ENCODE measurements at regions not wholly inside any gene's neighbourhood (a gene's known extent, or its start where the extent isn't known, plus 50 kb on each side); places are given as distances from the start of the nearest gene placed in this dataset.
"Not testable (repeated sequence)": the region's sequence is repeated elsewhere in the genome, so short reads cannot be mapped to it uniquely, and the experiment has no call there.

DNA sequence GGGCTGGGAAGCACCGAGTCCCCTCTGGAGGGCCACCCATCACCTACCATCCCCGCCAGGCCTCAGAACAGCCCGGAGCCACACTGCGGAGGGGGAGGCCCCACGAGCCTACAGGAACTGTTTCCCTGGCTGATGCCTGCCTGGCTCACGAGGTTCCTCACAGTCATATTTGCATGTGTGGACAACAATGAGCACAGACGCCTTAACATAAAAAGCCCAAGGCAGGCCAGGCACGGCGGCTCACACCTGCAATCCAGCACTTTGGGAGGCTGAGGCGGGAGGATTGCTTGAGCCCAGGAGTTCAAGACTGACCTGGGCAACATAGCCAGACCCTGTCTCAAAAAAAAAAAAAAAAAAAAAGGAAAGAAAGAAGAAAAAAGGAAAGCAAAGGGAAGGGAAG lies 125.9 kb downstream of the FAM53A start:
- no peak for DNase-seq

DNA sequence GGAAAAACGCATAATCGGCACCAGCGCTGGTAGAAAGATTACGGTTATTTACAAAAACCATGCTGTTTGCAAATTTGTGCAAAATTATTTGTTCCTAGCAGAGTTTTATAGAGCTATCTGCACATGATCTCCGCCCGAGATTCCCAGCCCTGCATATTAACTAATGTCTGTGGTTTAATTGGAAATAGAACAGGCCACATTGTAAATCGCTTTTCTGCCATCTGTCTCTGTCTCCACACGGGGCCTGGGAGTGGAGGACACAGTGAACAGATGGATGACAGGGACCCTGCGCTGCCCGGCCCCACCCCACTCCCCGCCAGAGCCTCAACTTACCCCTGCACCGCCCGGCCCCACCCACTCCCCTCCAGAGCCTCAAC lies 126.9 kb downstream of the FAM53A start:
- no peak for DNase-seq

DNA sequence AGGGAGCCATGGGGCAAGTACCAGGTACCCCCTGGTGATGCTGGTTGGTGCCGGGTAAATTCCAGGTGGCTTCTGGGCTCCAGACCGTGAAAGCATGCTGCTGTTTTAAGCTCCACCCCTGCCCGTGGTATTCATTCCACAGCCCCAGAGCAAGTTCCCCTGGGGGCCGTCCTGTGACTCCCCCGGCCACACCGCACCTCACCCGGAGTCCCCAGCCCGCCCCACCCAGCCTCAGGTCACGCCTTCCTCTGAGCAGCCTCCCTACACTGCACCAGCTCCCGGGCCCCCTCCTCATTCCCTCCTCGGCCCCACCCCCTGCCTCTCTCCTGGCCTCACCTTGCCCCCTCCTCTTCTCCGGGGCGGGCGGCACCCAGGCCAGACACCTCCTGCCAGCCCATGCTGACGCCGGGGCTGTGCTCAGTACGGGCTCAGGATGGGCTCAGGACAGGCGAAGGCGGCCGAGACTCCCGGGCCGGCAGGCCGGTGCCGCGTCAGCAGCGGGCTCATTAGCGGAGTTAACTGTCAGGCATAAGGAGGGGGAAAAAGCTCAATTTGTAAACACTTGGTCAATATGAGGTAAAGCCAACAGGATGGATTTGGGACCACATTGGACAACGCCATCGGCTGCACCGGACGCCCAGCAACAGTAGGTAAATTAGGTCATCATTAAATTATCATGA lies 127.4 kb downstream of the FAM53A start:
- no peak for DNase-seq

DNA sequence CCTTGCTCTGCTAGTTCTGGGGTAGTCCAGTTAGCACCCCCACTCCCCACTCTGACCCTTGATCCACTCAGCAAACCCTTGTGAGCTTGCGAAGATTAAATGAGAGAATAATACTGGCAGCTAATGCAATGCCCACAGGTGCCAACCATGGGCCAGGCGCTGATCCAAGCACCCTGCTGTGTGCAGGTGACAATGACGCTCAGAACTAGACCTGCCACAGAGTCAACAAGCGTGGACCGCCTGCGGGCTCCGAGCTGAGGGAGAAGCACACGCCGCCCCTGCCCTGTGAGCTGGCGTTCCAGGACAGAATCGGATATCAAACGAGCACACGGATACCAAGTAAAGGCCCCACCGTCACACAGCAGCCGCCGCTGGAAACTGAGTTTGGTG lies 129.2 kb downstream of the FAM53A start:
- peak; percentile 29 for DNase-seq

DNA sequence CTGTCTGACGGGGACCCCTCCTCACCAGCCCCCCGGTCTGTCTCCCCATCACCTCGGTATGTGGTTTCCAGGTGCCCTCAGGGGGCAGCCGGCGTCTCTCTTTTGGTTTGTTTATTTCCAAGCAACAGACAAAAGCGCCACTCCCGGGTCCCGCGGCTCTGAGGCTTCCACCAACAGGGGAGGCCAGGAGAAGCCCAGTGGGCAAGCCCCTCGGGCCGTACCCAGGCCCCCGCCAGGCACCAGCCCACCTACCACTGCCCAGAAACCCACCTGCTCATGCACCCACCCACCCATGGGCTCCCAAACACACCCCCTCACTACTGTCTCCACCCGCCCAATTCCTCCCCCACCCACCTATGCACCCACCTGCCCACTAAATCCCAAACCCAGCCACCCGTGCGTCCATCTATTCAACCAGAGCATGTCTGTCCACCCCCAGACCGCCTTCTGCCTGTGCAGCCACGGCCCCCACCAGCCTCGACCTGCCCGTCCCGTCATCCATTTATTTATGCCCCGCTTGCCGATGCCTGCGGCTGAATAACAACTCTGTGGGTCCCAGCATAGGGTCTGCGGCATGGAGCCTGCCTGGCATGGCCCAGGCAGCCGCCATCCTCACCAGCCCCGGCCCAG lies 129.8 kb downstream of the FAM53A start:
- no peak for DNase-seq

DNA sequence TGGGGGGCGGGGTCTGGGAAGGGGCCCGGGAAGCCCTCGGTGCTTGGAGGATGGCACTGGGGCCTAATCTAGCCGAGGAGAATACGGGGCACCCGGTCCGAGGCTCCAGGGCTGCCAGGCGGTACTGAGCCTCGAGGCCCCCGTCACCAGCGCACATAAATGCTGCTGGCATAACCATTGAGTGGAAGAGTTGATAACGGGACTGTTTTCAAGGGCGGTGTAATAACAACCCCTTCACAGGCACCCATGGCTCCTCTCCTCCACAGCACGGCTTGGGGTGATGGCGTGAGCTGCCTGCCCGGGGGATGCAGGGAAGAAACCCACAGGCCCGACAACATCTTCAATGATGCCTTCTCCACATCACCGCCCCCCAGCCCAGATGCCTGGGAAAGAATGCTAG lies 130.7 kb downstream of the FAM53A start:
- no peak for DNase-seq

DNA sequence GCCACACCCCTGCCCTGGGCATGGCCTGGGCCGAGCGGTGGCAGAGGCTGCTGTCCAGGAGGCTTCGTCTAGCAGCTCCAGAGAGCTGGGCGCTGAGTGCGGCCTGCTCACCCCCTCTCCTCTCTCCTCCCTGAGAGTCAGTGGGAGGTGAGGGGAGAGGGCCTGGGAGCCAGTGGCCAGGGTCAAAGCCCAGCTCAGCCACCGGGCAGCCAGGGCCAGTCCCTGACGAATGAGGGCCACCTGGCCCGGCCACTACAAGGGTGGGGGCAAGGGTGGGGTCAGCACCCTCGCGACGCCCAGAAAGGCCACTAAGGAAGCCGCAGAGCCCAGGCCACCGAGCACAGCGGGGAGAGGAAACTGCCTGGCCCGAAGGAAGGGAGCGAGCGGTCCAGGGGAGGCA lies 131.7 kb downstream of the FAM53A start:
- no peak for DNase-seq

DNA sequence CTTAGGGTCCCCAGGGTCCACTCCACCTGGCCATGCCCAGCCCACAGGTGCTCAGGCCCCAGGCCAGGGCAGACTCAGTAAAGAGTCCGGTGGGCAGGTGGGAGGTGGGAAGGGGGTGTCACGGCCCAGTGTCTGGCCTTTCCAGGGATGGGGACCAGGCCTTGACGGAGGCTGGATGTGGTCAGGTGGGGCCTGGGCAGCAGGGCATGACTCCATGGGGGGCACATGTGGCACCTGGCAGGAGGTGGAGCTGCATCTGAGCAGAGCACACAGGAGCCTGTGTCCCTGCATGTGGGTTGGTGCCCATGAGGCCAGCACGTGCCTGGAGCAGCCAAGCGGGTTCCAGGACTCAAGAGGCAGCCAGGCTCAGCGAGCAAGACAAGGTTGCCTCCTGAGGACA lies 132.9 kb downstream of the FAM53A start:
- no peak for DNase-seq

DNA sequence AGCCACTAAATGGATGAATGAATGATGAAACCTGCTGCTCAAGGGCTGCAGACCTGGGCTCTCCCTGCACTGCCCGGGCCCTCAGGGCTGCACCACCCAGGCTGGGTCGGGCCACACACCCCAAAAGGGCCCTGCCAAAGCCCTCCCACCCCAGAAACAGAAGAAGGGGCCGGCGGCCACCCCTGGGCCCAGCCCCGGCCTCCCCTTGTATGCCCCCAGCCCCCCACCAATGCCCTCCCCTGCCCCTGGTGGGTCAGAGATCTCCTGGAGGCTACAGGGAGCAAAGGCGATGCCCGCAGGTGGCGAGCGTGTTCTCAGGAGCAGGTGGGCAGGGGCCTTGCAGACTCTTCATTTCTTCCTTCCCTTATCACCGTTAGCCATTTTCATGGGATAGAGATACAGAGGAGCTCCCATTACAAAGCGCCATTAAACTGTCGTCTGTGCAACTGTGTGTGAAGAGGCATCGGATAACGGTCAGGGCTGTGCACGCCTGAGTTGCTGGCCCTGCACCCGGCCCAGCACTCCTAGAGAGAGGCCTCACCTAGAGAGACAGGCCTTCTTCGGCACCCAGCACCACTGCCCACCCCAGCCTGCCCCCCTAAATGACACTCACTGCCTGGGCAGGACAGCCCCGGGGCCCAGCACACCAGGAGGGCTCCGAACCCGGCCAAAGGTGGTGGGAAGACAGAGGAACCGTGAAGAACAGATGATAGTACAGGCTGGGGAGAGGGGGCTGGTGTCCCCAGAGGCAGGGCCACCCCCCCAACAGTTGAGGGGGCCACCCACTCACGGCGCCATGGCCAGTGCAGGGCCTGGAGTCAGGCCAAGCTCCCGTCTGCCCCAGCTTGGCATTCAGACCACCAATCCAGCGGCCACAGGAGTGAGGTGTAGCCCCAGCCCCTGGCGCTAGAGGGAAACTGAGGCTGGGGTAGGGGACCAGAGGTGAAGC lies 133.7 kb downstream of the FAM53A start:
- DNase-seq: no peak

DNA sequence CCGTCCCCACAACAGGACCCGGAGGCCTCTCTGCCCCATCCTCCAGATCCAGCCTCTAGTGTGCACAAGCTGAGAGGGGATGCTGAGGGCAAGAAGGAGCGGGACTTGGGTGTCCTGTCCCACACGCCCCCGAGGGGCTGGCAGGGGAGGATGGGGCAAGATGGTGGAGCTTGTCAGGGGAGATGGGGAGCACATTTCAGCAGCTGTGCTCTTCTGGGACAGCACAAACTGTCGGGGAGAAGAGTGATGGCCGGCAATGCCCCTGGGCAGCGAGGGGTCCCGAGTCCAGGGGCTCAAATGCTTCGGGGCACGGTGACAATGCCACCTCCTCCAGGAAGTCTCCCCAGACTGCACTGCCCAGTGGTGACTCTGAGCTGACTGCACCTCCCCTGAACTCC lies 134.5 kb downstream of the FAM53A start:
- no peak for DNase-seq

DNA sequence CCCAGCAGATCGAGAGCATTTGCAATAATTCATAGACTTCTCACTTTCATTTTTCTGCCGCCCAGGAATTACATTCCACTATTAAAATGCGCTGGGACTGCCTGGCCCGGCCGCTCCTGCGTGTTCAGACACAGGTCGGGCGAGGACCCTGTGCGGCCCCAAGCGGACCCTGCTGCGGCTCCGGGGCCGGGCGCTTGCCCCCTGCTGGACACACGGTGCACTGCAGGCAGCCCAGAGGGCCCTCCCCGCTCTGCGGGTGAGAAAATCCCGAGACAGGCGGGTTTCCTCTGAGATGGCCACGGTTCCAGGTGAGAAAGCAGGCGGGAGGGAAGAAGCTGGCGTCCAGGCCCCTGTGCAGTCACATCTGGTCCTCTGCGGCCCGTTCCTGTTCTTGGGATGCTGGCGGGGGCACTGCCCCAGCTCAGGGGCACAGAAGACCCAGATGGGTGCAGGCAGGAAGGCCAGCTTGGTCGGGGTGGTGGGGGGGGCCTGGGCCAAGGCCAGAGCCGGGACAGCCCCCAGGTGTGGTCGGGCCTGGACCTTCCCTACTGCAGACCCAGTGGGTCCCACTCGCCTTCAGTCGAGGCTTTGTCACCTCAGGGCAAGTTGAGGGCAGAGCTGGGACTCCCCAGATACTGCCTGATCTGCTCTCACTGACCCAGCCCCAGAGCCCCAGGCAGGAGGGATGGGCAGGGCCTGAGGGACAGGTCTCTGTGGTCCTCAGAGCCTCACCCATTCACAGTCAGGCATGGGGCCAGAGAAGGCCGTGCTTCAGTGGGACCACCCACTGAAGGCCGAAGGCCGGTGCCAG lies 135.1 kb downstream of the FAM53A start:
- DNase-seq: not testable (repeated sequence)

DNA sequence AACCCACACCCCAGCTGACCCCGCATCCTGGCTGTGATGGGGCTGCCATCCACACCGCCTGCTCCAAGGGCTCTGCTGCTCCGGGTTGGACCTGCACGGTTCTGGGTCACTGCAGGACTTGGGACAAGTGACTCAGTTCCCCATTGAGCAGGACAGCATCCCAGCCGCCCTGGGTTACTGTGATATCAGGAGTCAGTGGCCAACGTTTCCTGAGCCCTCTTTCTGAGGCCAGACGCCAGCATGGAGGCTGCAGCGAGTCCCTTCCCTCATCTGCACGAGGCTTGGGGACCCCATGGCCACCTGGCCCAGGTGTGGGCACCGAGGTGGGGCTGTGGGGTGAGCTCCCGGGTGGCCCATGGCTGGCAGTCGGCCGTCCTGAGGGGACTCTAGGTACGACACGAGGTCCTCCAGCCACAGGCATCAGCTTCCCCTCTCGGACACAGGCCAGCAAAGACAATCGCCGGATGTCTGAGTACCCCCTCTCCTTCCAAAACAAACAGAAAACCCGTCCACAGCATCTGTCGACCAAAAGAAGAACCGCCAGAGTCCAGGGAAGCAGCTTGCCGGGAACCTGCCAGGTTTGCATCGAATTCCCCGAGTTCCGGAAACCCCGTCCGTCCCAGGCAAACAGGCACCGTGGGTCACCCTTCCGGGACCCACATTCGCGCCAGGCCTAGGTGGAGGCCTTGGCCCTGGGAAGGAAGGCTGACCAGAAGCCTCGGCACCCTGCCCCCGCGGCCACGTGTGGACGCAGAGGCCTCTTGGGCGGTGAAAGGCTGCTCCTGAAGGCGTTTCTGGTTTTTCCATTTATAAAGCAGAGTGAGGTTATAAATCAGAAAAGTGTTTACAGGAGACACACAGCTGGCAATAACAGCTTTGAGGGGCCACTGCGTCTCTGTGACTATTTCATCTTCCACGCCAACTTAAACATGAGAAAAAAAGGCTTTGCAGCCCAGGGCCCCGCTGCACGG lies 136.0 kb downstream of the FAM53A start:
- DNase-seq: no peak

DNA sequence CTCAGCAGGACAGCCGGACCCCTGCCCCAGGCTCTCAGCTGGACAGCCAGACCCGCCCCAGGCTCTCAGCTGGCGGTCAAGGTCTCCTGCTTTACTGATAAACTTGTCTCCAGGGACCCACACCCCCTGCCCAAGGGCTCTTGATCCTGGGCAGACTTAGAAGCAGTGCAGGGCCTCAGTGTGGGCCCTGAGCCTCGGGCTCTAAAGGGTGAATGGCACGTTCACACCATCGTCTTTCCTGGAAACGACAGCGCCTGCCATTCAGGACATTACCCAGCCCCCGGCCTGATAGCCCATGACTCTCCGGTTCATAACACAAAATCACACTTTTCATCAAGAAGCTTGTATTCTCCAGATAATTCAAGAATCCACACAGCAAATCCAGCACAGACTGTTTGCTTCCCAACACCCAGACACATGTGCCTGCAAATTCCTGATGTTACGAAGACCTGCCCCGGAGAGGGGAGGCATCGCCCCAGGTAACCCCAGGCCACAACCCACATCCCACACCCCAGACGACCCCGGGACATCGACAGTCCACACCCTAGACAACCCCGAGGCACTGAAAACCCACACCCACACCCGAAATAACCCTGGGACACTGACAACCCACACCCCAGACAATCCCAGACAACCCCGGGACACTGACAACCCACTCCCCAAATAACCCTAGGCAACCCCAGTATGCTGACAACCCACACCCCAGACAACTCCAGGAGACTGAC lies 136.8 kb downstream of the FAM53A start:
- DNase-seq: no peak

DNA sequence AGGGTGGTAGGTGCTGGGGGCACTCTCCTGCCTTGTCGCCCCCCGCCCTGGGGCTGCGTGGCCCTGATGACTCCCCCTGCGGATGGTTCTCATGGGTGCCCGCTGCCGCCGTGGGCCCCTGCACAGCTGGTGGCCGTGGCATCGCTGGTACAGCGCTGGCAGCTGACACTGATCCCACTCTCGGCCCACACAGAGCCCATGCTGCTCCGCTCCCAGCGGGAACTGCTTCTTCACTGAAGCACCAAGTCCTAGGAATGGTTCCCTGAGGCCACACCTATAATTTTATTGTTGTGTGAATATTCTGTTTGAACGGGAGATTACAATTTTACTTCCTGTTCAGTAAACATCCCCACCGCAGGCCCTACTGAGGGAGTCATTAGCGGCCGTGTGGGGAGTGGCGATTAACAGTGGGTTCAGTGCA lies 138.6 kb upstream of the NKX1-1 start:
- DNase-seq: no peak

DNA sequence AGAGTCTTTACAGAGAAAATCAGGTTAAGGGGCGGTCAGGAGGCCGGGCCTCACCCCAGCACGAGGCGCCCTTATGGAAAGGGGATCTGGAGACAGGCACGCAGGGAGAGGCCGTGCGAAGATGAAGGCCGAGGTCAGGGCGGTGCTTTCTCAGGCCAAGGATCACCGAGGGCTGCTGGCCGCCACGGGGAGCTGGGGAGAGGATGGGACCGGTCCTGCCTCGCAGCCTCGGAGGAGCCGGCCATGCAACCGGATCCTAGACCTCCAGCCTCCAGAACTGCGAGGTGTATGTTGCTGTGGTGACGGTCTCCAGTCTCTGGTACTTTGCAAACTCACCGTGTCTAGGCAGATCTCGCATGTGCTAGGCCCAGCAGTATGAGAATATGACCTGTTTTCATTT lies 138.2 kb upstream of the NKX1-1 start:
- DNase-seq: not testable (repeated sequence)

DNA sequence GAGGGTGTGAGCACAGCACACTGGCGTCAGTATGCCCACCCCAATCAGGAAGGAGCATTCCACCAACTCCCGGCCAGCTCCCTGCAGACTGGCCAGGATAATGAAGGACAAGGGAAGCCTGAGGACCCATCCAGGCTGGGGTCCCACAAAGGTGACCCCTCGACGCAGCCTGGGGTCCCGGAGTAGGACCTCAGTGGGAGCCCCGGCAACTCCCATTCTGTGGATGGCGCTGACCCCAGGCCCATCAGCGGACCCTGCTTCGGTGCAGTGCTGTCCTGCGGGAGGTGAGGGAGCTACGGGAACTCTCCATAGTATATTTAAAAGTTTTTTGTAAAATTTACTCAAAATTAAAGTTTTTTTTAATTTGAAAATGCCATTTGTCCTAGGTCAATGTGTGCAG lies 137.7 kb upstream of the NKX1-1 start:
- DNase-seq: no peak

DNA sequence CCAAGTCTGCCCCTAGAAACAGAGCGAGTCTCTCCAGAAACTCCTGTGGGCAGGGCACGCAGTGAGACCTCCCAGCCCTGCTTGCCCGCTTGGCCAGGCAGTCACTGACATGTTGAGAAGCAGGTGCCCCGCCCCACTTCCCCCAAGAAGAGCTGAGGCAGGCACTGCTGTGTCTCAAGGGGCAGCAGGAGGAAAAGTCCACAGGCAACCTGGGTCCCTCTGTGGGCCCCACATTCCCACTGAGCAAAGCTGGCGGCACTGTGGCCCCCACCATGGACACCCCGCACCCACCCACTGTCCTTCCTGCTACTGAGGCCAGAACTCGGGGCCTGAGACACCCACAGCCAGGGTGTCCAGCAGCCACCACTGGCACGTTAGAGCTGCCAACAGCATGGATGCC lies 137.3 kb upstream of the NKX1-1 start:
- no peak for DNase-seq

DNA sequence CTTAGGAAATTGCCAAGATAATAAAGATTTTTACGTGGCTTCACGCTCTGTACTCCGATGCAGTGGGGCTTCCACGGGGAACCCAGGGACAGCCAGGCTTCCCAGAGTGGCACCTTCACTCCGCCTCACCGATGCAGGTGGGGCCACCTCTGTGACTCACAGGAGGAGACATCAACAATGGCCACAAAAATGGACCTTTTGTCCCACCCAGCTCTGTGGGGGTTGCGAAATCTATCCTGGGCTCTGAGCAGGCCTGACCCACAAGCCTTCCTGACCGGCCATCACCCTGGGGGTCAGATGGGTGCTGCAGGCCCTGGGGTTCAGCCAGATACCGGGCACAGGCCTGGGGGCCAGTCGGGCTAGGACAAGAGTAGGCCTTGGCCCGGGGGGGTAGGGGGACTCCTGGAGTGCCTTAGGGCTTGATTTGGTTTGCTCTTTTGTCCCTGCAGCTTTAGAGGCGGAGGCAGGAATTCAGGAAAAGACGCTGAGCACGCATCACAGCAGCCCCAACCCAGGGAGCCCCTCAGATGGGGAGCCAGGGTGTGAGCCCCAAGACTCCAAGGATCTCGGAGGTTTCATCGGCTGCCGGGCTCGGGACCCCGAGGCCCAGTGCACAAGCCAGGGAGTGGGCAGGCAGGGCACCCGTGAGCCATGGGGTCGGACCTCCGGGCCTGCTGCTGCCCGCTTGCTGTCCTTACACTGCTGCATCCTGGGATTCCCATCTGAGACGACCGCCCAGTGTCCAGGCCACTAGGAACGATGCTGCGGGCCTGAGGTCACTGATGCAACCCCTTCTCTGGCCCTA lies 136.5 kb upstream of the NKX1-1 start:
- DNase-seq: no peak

DNA sequence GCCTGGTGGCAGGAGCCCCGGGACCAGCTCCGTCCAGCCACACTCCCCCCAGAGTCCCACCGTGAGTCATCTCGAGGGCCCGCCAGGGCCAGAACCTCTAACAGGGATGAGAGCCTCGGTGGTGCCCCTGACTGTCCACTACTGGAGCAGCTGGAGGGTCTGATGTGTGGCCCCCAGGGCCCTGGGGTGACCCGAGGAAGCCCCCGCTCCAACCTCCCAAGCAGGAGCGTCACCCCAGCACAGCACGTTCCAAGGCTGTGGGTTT lies 135.9 kb upstream of the NKX1-1 start:
- no peak for DNase-seq

DNA sequence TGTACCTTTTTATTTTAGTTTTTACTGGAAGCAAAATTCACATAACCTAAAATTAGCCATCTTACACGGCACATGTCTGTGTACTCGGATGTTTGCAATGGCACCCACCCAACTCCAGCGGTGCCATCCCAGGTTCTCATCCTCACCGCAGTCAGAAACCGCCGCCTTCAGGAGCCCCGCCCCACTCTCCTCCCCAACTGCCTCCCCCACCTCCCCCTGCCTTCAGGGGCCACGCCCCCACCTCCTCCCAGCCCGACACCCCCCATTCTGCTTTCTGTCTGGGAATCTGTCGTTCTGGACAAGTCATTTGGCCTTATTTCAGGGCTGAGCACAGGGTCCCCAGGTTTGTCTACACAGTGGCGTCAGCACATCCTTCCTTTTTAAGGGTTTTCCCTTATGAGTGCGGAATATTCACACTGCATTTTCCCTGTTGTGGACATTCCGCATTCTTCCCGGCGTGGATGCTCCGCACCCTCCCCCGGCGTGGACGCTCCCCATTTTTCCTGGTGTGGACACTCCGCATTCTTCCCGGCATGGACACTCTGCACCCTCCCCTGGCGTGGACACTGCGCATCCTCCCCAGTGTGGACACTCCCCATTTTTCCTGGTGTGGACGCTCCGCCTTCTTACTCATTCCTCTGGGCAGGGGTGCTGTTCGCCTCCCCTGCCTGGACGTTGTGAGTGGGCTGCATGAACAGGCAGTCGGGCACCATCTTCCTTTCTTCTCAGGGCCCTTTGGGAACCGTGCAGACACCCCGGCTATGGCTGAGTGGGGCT lies 135.4 kb upstream of the NKX1-1 start:
- DNase-seq: no peak

All from NCI-H2029 treated with DMSO at 0.1 percent for 48 hours (cell line).